ENCODE measurements at regions not wholly inside any gene's neighbourhood (a gene's known extent, or its start where the extent isn't known, plus 50 kb on each side); places are given as distances from the start of the nearest gene placed in this dataset.

GRCh38 chr9:23638837-23639426, 187.1 kb downstream of the ELAVL2 start:
- Histone ChIP-seq H3F3A (ENCODE audit: control insufficient read depth, insufficient read depth) (no peaks in the 10 kb centered on the region), H3K9me2 (replicated peaks; ENCODE audit: control insufficient read depth, low read length) (no peaks in the 10 kb centered on the region), H3K36me3 (ENCODE audit: control insufficient read depth, low read length) (no peaks in the 10 kb centered on the region), H3K9me3 (ENCODE audit: control insufficient read depth, insufficient read depth, low read length) (no peaks in the 10 kb centered on the region), H3K4me1 (ENCODE audit: control insufficient read depth, low read length) (no peaks in the 10 kb centered on the region), H3K27ac (ENCODE audit: low read depth, low read length) (no peak overlapping the region), H3K4me2 (ENCODE audit: low read length) (no peak overlapping the region), H3K79me2 (ENCODE audit: control insufficient read depth, low read length) (no peaks in the 10 kb centered on the region), H4K20me1 (ENCODE audit: control insufficient read depth, insufficient read depth, low read depth, low read length) (no peaks in the 10 kb centered on the region), H3K27me3 (ENCODE audit: control insufficient read depth, low read length) (no peaks in the 10 kb centered on the region), H3K4me3 (ENCODE audit: low read length) (no peak overlapping the region)
- TF ChIP-seq CTCF (IDR thresholded peaks at IDR 0.05; ENCODE audit: low read depth, low read length, poor library complexity, severe bottlenecking) (no peak), EZH2phosphoT487 (IDR thresholded peaks at IDR 0.05; ENCODE audit: borderline replicate concordance, low read length) (no peak)

Data from DOHH2 (cell line).